H1 (cell line): ENCODE measurements at regions not wholly inside any gene's neighbourhood (a gene's known extent, or its start where the extent isn't known, plus 50 kb on each side); places are given as distances from the start of the nearest gene placed in this dataset.

Source experiments
- EGR1 ChIP-seq: IDR thresholded peaks from 2 replicates; pipeline ENCODE4 v1.6.1; 2011; ENCODE audit warnings: low read depth, low read length, borderline replicate concordance
- GABPA ChIP-seq: IDR thresholded peaks from 2 replicates; pipeline ENCODE4 v1.6.1; 2011; ENCODE audit warnings: mild to moderate bottlenecking, low read length, moderate library complexity, borderline replicate concordance; ENCODE audit not compliant: insufficient read depth
- JUN ChIP-seq: IDR thresholded peaks from 2 replicates; pipeline ENCODE4 v1.6.1; 2011; ENCODE audit warnings: low read depth, mild to moderate bottlenecking, improper control_type of control experiment, low read length
- KDM1A ChIP-seq: fragments of 200-600, 300-600 bp; sonication (generic); IDR thresholded peaks from 2 replicates; pipeline ENCODE4 v1.7.1; 2016; ENCODE audit warnings: mild to moderate bottlenecking, low read length, borderline replicate concordance
- PHF8 ChIP-seq: fragments of 200-600 bp; sonication (generic); conservative IDR thresholded peaks from 2 replicates; pipeline ENCODE4 v1.7.1; 2012; ENCODE audit warnings: low read depth, mild to moderate bottlenecking, inconsistent platforms, low read length, moderate library complexity
- YY1 ChIP-seq: IDR thresholded peaks from 2 replicates; pipeline ENCODE4 v1.6.1; 2011; ENCODE audit warnings: low read depth, mild to moderate bottlenecking, low read length

DNA sequence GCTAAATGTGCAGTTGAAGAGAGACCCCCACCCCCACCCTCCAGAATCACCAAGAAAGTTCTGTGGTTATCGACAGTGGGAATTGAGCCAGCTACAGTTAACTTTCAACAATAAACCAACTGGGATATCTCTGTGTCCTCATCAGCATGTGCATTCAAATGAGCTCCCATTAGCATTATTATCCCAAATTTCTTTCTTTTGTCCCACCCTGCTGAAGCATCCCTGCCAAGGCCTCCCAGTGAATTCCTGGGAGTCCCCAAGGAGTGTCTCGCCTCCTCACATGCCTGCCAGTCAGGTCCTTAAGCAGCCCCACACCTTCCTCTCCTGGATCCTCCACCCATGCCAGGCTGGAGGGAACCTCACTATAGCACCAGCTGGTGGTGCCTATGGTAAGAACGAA lies 422.1 kb upstream of the HNRNPA3 start (continued):
- TF ChIP-seq JUN (no peak), KDM1A (no peak), EGR1 (no peak), GABPA (no peak), YY1 (no peak), PHF8 (no peak)
- TF ChIP-seq, all 59 proteins: peak for 0
